A172 (cell line): ENCODE measurements at regions not wholly inside any gene's neighbourhood (a gene's known extent, or its start where the extent isn't known, plus 50 kb on each side); places are given as distances from the start of the nearest gene placed in this dataset.

Experiments used
- DNase-seq: peaks from one replicate; pipeline ENCODE4 v3.0.0-alpha.2; 2015; ENCODE audit warnings: low spot score

DNA sequence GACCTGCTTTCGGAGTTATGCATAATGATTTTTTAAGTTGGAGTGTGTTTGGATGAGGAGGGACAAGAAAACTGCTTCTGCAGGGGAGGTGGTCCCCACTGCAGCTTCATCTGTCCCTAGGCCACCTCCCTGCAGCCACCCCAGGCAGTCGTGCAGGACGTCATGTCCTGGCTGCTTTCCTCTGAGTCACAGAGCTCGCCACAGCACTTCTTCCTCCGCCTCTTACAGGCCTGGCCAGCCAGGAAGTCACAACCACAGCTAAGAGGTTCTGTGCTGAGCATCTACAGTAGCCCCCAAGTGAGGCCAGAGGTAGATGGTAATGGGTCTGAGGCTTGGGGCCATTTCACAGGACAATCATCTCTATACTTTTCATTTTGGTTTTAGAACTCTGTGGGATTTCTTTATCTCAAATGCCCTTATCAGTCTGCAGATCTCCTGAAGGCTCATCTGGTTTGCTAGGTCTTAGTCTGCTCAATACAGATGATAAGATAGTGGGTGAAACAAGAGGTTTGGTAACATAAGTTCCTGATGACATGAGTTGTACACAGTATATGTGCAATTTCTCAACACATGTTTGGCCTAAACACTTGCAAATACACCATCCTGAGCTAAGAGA, 106.4 kb downstream of the ARF6 start:
- DNase-seq = peak; percentile 77

DNA sequence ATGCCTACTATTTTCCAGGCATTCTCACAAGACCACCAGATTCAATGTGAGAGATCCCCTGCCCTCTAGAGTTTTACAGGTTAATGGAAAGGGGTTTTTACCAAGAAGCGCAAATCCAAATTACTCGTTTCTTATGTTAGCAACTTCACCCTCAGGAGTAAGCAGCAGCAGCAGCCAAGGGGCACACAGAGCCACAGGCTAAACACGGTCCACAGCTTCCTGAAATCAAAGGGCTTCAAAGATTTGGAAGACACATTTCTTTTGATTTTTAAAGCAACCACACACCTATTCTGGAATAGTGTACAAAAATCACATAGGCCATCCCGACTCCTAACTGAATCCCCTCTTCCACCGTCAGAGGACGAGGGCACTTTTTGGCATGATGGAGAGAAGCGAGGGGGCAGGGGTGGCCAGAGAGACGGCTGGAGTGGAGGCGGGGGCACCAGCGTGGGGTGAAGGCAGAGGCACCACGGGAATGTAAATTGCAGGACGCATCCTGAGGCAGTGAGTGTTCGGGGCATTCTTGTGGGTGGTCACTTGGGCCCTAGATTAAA, 107.0 kb downstream of the ARF6 start:
- DNase-seq = no peak

DNA sequence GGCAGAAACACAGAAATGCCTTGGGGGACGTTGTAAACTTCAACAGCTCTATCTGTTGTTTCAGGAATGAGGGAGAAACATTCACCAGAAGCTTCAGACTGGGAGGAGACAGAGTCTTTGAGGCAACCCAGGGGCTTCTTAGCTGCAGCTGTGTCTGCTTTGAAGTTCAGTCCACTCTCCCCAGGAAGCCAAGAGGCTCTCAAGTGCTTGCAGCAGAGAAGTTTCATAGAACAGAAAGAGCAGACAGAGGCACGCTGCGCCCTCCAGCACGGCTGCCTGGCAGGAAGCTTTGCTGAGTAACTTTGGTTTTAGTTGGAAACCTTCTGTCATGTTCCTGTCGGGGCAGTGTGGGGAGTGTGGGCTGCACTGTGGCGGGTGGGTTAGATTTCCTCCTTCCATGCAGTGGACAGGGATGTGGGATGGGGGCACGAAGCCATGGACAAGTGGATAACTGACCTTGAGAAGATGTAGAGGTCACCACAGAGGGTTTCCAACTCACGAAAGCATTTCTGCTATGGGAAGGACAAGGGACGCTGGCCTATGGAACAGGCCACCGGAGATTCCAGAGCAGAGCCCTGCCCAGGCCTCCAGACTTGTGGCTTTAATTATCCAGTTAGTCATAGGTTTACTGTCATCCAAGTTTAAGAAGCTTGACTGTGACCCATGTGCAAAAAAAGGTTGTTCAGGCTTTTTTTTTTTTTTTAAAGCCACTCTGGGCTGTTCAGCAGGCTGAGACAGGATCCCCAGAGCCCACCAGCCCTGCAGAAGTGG, 107.7 kb downstream of the ARF6 start:
- peak; percentile 85 for DNase-seq

DNA sequence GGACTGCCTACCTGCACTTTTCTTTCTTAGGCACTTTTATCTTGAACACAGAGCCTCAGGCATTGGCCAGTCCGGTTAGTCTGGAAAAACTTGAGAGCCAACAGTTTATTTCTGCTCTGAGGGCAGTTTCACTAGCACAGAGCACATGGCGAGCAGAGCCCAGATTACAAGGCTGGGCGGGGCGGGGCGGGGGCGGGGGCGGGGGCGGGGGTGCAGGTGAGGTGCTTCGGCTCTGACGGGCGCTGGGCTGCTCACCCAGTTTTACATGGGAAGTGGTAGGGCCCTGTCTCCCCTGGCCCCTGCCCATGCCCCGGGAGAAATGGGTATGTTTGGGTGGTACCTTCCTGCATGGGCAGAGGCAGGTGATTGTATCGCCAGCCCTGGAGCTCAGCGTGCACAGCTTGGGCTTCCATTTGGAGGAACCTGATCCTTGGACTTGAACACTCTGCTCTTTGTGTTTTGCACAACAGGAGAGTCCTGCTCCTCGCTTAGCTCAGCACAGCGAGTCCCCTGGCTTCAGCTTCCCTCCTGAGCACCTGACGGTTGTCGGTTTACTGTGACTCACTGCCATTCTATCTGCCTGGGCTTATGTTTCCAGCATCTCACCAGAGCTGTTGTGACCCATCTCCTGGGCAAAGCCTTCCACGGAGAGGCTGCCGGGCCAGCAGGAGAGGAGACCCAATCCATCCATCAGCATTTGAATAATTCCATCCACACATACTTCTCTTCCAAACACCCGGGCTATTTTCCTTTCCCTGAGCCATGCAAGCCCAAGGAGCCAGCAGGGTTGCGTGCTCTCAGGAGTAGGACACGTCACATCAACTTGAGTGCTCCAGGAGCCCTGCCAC, 108.5 kb downstream of the ARF6 start:
- DNase-seq = peak; percentile 76

DNA sequence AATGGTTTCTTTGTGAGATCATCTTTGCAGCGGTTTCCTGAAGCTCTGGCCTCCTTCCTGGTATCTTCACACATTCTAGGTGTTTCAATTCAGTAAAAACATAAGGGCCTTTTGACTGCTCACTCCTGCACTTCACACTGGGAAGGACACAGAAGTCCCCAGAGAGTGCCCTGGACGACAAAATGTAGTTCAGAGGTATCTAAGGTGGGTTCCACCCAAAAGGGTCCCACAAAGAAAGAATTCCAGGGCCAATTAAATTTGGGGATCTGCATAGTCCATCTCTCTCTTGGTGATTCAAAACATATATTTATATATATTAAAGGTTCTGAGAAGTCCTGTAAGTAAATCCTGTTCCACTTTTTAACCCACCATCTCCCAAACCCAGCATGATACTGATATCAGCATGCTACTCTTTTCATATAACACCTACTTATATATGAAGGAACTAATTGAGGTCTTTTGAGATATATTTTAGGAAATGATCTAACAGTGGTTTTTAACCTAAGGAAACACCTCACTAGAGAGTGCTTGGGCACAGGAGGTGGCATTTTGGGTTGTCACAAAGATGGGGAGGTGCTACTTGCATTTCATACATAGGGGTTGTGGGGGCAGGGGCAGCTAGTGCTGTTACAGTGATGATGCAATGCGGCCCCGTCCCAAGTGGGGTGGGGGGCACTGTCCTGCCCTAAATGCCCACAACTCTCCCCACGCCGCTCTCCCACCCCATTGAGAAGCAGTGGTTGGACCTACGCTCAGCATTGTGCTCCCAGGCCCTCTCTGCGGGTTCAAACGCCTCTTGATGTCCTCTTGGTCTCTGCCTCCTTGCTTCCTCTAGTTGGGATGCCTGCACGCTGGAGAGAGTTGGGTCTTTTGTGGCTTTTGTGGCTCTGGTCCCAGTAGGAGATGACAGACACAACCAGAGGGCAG, 109.4 kb downstream of the ARF6 start:
- DNase-seq = no peak

DNA sequence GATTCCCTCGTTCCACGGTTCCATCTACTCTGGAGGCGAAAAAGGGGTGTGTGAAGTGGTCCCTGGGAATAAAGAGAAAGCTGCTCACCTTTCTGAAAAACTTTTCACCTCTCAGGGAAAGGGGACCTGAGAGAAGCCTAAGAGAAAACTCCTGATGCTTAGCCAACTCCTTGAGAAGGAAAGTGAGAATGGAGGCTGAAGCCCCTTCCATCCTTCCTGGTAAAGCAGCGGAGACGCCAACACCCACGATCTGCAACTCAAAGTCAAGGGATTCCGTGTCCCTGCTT, 110.0 kb downstream of the ARF6 start:
- DNase-seq = no peak

DNA sequence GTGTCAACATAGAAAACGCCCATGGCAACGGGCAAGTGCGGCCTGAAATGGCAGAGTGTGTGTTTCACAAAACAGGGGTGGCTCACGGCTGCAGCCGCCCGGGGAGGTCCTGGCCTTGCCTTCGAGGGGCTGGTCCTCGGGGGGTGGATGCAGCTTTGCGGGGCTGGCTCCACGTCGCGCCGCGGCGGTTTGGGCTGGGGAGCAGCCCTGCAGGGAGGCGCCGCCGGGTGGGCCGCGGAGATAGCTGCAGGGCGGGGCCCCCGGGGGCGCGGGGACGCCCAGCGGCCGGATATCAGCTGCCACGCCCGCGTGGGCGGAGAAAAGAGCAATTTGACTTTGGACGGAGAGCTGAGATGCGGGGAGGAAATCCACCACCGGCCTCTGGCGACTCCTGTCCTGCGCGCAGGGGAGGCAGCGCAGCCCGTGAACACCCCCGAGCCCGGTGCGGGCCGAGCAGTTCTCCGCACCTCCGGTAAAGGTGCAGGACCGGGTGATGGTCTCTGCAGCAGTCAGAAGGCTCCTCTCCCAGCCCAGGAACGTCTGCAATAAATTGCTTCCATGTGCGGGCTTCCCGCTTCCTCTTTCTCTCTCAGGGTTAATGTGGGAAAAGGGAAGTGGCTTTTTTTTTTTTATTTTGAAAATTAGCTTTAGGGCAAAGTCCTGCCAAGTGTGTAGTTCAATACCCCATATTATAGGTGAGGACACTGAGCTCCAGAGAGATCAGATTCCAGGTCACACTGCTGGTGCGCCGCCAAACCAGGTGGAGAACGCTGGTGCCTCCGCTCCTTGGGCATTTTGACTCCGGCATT, 110.5 kb downstream of the ARF6 start:
- peak; percentile 65 for DNase-seq

DNA sequence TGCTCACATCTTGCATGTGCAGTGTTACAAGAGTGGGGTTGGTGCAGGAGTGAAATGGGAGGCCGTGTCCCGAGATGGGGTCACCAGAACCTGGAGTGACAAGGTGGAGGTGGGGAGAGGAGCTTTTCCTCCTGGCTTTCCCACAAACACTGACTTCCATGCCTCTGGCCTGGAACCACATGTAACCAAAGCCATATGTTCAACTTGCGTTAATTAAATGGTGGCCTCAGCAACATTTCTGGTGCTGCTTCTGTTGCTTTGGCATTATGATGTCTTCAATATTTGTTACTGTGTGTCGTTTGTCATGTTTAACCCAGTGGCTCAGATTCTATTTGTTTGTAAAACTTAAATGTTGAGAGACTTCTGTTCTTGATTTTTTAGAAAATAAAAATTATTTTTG, 110.2 kb downstream of the VCPKMT start:
- DNase-seq = no peak

DNA sequence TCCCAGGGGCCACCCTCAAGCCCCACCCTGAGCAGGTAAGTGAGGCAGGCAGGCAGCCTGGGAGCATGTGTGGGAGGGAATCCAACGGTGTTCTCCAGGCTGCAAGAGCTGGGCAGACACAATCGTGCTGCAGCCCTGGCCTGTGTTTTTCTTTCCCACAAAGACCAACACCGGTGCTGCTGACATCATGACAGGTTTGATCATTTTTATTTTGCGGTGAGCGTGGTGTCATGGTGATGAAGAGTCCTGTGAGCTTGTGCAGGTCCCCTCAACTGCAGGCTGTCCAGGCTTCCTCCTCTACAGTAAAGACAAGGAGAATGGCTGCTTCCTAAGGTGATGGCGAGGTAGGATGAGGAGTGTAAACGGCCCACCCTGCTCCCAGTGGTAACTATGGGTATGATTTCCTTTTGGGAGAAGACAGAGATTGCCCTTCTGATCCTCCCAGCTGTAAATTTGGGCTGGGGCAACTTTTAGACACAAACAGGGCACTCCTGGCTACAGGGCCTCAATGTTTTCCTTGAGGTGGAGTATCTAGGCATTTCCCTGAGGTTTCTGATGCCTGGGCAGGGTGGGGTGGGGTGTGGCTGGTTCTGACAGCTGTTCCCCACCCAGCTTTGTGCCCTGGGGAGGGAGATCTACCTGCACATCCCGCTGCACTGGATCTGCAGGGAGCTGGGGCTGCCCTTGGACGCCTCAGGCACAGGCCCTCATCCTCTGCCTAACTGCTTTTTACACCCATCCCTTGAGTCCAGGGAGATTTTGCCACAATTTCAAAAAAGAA, 109.1 kb downstream of the VCPKMT start:
- DNase-seq = no peak

DNA sequence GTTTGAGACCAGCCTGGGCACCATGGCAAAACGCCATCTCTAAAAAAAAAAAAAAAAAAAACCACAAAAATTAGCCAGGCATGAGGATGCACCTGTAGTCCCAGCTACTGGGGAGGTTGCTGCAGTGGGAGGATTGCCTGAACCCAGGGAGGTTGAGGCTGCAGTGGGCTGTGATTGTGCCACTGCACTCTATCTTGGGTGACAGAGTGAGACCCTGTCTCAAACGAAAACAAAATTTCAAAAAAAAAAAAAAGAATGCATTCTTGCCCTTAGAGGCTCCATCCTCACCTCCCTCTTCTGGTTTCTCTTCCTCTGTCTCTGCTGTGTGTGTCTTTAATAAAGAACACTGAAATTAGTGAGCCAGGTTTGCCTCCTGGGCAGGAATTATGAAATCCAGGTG, 107.8 kb downstream of the VCPKMT start:
- no peak for DNase-seq

DNA sequence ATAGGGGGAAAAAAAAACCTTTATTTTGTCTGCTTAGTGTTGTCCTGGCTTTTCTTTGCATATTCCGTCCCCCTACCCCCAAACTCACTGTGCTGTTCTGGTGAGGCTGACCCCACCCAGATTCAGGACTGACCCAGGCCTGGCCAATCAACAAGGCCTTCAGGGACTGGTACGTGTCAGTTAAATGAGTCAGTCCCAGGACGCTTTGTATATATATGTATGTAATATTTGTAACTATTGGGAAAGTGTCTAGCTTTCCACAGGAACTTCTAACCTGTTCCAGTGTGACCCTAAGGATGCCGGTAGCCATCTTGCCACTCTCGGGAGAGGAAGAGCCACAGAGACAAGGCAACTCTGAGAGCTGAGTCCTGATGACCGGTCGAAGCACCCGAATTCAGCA, 107.4 kb downstream of the VCPKMT start:
- DNase-seq = no peak

DNA sequence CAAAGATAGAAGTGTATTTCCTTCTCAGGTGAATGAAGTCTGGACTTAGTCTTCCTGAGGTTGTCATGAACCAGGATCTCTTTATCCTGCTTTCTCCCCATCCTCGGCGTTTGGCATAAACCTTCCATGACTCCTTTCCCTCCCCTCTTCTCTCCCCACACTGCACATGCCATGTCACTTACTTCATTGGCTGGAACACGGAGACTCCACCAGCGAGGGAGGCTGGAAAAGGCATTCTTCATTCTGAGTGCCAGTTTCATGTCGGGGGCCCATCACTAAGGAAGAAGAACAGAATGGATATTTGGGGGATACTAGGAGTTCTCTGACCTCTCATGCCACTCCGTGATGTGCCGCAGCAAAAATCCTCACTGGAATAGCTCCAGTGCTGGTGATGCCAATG, 105.6 kb downstream of the VCPKMT start:
- DNase-seq = no peak

DNA sequence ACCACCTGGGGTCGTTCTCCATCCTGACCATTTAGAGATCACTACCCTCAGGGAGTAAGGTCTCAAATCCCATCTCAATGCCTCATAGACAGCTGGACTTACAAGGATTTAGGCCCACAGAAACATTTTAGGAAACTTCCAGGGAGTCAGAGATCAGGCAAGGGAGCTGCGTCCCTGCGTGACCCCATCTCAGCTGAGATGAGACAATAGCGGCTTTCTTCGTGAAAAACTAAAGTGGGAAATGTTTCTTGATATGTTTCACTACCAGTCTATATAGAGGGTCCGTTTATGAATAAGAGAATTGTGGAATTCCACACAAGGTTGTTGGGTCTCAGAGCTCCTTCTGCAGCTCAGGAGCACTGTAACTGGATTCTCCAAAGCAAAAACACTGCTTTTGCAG, 105.1 kb downstream of the VCPKMT start:
- no peak for DNase-seq

DNA sequence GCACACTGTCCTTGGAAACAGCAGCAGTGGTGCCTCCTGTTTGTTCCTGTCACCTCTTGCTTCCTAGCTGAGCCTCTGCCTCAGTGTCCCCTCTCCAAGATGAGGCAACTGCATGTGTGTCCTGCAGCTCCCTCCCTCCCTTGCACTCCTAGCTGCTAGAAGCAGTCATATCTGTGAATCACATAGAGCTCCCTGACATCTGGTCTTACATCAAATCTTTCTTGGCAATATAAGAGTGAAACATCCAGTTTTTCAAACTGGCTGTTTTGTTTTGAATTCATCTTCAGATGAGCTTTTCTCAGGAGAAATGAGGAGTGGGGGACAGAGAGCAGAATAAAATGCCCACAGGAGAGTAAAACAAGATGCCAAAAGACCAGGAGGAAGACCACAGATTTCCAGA, 103.7 kb downstream of the VCPKMT start:
- DNase-seq = no peak

DNA sequence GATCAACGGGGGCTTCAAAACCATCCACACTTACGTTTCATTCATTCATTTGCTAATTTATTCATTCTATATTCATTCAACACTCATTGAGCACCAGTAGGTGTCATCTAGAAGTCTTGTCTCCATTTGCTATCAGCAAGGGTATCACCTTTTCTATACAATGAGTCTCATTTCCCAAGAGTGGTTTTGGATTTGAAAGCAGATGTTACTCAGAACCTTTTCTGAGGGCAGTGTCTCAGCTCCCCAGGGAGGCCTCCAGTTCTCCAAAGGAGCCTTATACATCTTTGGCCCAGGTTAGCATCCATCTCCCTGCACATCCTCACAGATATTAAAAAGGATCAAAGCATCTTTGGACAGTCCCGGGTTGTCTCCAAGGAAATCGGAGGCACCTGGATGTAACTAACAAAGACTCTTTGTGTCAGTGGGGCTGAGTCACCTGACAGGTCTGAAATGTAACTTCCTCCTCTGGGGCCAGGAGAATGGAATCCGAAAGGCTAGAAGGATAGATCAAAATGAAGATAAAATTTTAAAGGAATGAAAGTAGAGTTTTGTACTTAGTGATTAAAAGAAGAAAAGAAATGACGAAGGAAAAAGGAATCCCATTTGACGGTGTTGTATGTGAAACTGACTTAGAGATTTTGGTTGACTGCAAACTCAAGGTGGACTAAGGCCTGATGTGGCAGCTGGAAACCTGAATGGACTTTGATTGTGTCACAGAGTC, 103.0 kb downstream of the VCPKMT start:
- DNase-seq = peak; percentile 82

DNA sequence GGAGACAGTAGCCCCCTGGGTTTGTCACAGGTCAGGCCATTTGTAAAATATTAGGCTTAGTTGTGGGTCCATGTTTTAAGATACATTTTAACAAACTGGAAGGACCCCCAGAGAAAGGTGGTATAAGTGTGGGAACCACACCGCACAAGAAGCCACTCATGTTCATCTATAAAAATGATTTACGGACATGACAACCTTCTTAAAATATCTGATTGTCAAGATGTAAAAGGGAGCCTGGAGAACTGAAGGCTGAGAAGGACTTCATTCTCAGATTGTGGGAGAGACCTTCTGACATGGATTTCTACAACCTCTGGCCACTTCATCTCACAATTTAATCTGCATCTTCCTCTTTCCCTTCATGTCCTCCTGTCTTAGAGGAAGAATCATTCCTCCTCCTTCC, 102.4 kb downstream of the VCPKMT start:
- DNase-seq = no peak

DNA sequence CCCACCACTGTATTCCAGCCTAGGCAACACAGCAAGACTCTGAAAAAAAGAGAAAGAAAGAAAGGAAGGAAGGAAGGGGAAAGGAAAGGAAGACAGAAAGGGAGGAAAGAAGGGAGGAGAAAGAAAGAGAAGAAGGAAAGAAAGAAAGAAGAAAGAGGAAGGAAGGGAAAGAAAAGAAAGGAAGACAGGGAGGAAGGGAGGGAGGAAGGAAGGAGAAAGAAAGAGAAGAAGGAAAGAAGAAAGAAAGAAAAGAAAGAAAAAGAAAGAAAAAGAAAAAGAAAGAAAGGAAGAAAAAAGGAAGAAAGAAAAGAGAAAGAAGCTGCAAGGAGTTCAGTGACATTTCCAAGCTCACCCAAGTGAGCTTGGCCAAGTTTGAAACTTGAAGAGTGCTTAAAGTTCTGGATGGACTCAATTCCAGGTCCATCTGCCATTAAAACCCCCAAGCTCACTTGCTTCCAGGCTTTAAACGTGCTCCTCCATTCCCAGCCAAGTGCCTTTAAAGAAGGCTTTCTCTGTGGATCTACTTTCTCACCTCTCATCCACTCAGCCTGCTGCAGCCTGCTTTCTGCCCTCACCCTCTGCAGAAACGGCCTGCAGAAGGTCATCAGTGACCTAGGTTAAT, 101.5 kb downstream of the VCPKMT start:
- no peak for DNase-seq

DNA sequence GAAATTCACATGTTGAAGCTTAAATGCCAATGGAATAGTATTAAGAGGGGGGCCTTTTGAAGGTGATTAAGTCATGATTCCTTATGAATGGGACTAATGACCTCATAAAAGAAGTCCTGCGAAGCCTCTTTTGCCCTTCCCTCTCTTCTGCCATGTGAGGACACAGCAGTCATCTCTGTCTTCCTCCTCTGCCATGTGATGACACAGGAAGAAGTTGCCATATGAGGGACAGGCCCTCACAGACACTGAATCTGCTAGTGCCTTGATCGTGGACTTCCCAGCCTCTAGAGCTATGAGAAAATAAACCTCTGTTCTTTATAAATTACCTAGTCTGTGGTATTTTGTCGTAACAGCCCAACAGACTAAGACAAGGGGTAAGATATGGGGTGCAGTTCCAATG, 100.7 kb downstream of the VCPKMT start:
- no peak for DNase-seq
